ENCODE measurements at regions not wholly inside any gene's neighbourhood (a gene's known extent, or its start where the extent isn't known, plus 50 kb on each side); places are given as distances from the start of the nearest gene placed in this dataset.

DNA sequence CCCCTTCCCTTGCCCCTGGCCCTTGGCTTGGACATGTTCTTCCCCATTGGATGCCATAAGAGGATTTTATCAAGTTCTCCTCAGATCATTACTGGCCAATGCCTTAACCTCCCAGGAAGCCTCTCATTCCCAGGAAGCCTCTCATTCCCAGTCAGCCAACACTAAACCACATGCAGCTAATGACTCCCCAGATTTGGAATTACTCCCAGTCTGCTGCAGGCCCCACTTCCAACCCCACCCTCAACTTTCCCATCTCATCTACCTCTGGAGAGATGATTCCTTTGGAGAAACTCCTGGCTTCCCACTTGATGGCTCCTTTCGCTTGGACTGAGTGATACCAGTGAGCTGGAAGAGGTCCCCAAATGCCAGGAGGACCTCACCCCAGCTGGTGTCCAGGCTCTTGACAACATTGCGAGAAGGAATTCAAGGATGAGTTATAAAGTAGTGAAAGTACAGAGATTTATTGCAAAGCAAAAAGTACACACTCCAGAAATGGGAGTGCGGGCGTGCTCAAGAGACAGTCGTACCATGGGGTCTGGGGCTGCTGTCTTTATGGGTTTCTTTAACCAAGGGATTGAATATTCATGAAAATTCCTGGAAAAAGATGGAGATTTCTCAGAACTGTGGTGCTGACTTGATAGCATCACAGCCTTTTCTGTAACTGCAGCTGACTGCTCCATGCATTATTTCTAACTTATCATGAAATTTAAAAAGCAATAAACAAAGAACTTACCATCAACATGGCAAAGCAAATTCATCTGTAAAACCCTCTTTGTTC is 117.2 kb upstream of the ADCY1 start:
- no peak for DNase-seq

DNA sequence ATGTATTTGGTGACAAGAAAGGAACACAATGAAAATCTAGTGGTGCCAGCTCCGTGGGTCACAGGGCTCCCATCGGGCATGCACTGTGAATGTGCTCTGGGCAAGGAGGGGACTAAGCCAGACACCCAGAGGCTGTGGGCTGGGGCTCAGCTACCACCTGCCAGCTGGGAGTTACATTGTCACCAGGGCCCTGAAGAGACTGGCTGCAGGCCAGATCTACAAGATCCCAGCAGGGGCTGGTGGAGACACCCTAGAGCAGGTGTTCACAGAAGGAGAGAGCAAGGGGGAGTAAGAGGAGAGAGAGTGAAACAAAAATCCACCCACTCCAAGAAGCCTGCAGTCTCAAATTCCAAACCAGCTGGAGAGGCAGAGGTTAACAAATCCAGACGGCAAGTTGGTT is 116.6 kb upstream of the ADCY1 start:
- no peak for DNase-seq

DNA sequence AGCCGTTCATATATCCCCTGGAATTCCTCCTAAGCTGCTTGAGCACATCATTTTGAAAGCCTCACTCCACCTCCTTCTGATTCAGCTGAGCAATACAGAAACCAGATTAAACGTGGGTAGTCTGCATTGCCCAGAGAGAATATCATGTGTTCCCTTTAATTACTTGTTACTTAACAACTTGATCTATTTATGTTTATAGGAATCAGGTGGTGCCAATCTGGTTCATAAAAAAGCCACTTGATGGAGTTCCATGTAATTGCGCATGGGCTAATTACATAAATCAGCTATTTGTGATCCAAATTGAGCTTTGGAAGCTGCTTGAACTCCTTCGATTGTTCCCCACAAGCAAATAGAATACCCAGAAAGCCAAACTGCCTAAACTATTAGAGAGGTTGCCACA is 114.7 kb upstream of the ADCY1 start:
- DNase-seq, result no peak

DNA sequence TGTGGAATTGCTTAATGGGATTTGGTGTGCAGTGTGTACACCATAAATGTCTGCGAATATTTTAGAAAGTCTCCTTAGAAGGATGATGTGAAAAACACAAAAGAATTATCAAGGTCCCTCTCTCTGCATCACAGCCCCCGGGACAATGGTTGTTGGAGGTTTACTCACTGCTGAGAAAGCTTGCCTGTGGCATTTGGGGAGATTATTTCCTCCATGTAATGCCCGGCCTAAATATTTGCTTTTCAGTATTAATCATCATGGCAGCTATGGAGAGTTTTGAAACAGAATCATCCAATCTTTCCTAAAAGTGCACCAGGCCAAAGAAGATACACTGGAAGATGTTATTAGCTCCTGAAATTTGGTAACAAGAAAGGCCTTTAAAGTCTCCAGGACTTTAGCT is 113.8 kb upstream of the ADCY1 start:
- DNase-seq, result no peak

DNA sequence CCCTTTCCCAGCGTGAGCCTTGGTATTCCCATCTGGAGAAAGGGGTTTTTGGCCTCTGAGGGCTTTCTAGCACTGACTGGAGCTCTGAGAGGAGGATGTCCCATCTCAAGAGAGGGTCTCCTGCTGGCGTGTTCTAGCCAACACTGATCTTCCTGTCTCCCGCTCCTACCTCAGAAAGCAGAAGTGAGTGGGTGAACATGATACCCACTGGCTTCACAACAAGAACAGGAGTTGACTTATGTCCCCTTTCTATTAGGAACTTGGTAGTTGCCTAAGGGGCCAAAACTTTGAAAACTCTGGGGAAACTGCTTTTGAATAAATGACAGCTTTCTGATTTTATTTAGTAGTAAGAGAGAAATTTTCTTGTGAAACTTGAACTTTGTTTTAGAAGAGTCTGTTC is 113.1 kb upstream of the ADCY1 start:
- DNase-seq, result no peak

DNA sequence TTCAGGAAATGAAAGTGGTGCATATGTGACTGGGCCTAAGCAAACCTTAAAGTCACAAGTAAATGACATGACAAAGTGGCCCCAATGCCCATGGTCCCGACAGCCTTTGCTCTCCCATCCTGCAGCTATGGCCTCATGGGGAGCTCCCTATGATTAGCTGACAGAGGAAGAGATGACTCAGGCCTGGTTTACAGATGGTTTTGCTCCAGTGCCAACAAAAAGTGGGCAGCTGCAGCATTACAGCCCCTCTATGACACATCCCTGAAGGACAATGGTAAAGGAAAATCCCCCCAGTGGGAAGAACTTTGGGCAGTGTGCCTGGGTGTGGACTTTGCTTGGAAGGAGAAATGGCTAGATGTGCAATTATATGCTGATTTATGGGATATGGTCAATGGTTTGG is 105.1 kb upstream of the ADCY1 start:
- DNase-seq, result no peak

DNA sequence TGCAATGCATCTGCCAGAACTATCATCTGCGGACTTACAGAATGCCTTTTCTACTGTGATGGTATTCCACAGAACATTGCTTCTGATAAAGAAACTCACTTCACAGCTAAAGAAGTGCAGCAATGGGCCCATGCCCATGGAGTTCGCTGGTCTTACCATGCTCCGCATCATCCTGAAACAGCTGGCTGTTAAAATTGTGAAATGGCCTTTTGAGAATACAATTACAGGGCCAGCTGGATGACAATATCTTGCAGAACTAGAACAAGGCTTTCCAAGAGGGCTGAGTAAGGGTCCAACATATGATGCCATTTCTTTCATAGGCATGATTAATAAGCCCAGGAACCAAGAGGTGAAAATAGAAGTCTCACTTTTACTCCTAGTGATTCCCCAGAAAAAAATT is 104.1 kb upstream of the ADCY1 start:
- DNase-seq, result no peak

DNA sequence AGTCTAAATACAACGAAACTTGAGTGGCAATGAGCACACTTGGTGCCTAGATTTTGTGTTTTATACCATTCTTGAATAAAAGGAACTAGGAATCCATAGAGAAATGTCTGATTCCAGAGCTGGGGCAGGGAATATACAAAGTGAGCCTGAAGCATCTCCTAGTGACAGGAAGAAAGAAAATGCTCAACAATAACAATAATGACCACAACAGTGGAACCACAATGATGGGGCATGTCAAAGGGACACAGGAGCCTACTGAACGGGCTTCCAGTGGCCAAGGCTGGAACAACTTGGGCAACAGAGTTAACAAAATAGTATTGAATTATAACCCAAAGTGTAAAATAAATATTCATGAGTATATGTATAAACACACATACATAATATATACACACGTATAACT is 94.4 kb upstream of the ADCY1 start:
- no peak for DNase-seq

DNA sequence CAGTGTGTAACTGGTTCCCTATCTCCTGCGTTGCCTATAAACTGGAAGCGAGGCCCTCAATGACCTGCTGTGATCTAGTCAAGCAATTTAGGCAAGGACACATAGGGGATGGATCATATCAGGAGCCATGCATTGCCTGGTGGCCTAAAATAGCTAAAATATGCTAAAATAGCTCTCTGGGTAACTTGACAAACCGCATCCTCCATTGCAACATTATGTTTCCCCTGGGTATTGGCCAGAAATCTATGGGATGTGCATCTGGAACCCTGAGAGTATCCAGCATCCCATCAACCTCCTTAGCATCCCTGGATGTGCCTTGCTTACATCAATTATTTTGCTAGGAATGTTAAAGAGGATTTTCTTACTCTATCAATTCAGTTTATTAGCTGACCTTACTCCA is 91.7 kb upstream of the ADCY1 start:
- no peak for DNase-seq

DNA sequence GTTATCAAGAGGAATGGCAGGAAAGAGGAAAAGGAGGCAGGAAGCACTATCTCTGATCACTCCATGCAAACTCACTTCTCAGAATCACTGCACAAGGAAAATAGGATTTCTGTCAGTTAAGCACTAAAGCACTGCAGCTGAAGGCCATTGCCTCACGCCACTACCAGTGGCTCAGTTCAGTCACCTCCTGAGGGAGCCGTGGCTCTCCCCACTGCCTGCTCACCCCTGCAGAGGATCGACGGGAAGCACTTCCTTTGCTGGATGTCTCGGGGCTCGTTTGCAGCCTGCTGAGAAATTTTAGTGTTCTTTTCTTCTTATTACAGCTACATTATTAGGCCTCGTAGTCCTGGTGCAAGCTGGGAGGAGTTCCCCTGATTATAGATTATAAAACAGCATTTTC is 90.1 kb upstream of the ADCY1 start:
- no peak for DNase-seq

DNA sequence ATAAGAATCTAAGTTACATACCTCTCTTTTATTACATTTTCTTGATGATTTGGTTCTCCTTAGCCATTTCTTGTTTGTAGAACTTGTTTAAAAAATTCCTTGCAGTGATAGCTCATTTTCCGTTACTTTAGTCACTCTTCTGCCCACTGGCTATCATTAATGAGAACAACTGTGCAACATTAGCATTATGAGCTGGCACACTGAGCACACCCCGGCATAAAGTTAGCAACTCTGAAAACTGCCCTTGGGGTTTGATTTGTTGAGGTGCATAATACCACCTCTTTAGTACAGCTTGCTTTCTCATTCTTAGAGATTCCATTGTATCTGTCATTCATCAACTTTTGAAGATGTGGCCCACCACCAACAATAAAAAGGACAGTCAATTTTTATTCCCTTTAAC is 87.6 kb upstream of the ADCY1 start:
- no peak for DNase-seq

DNA sequence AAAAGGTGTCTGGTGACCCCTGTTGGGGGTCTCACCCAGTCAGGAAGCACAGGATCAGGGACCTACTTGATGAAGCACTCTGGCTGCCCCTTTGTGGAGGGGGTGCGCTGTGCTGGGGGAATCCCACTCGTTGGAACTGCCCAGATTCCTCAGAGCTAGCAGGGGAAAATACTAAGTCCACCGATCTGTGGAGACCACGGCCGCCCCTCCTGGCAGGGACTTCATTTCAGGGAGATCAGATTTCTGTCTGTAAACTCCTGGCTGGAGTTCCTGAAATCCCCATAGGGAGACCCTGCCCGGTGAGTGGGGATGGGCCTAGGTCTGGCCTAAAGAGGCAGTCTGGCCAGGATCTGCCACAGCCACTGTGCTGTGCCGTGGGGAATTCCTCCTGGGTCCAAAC is 79.3 kb upstream of the ADCY1 start:
- no peak for DNase-seq

DNA sequence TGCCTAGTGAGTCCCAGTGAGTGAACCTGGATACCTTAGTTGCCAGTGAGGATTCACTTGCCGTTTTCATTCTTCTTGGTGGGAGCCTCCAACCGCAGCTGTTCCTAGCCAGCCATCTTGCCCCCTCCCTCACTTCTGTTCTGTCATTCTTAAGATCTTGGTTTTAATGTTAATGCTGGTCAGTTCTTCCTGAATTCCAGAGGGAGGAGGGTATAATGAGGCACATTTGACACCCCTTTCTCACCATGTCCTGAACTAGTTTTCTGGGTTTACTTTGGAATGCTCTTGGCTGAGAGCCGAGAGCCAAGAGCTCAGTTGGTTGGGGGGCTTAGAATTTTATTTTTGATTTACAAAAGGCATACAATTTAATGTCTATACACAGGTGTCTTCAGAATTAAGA is 78.5 kb upstream of the ADCY1 start:
- no peak for DNase-seq

DNA sequence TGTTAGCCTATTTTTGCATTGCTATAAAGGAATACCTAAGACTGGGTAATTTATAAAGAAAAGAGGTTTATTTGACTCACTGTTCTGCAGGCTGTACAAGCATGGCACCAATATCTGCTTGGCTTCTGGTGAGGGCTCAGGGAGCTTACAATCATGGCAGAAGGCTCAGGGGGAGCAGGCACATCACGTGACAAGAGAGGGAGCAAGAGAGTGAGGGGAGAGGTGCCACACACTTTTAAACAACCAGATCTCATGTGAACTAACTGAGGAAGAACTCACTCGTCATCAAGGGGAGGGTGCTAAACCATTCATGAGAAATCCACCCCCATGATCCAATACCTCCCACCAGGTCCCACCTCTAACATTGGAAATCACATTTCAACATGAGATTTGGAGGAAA is 73.9 kb upstream of the ADCY1 start:
- no peak for DNase-seq

DNA sequence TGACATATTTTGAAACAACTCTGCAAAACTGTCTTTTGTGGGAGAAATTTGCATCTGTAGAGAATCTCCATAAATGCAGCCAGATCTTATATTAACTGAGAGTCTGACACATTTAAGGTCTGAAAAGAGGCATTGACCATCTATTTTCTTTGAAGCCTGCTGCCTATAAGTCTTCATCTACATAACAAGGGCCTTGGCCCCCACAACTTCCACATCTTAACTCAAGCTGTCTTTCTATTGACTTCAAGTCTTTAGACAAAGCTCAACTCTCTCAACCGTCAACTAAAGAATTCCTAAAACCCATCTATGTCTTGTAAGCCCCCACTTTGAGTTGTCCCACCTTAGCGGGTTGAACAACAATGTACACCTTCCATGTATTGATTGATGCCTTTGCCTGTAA is 72.4 kb upstream of the ADCY1 start:
- DNase-seq, result no peak

DNA sequence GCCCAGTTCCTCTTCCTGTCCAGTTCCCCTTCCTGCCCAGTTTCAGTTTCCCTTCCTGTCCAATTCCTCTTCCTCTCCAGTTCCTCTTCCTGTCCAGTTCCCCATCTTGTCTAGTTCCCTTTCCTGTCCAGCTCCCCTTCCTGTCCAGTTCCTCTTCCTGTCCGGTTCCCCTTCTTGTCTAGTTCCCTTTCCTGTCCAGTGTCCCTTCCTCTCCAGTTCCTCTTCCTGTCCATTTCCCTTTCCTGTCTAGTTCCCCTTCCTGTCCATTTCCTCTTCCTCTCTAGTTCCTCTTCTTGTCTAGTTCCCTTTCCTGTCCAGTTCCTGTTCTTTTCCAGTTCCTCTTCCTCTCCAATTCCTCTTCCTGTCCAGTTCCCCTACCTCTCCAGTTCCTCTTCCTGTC is 68.1 kb upstream of the ADCY1 start:
- DNase-seq, result no peak

DNA sequence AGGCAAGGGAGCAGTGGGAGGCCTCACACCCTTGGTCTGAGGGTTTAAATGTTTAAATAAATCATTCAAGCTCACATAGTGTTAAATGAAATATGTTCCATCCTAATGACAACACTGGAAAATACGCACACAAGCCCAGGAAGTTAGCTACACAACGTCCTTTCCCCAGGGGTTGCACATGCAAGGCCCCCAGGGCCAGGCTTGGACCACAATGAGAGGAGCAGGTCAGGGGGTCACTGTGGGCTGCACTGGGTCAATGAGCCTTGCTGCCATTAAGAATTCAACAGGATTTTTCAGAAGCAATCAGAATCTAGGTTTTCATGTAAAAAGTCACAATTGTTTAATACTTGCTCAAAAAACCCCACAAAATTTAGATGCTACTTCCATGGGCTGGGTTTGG is 64.9 kb upstream of the ADCY1 start:
- DNase-seq, result no peak

DNA sequence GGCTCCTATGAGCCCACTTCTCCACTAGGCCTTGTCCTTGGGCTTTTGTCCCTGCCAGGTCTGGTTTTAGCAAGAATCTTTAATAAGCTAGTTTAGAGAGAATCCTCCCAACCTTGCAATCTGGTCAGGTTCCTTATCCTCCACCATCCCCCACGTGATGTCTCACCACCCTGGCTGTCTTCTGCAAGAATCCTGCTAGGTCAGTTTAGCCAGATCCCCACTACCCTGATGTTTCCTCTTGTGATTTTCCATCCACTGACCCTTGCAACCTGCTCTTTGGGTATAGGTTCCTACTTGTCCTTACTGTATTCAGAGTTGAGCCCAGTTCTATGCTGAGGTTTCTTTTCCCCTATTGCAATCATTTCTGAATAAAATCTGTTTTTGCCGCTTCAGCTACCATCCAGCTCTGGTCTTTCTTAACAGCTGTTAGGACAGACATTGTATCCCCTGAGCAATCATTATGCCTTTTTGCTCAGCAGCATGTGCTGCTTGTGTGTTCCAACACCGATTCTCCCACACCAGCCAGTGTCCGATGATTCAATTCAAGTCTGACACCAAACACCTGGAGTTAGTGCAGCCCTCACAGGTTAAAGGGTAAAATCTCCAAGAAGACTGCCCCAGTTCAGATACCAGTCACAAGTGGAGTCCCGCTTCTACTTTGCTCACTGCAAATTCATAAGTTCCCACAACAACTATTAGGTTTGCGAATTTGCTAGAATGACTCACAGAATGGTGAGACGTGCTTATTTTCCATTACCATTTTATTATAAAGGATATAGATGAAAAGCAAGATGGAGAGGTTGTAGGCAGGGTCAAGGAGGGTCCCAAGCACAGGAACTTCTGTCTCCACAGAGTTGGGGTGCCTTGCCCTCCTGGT is 62.2 kb upstream of the ADCY1 start:
- no peak for DNase-seq

DNA sequence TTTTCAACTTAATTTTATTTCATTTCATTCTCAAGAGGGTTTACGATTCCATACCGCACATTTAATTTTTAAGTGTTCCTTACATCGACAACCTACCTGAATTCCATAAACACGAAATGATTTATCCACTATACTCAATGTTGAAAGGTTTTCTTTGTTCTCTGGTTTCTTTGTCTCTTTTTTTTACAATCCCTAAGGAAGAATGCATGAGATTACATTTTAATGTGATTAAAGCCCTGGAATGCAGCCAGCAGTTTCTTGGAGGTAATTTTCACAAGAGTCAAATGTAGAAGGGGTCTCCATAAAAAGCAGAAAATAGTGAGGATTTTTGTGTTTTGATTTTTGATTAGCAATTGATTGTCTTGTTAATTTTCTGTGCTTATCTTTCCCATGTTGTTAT is 59.2 kb upstream of the ADCY1 start:
- no peak for DNase-seq

DNA sequence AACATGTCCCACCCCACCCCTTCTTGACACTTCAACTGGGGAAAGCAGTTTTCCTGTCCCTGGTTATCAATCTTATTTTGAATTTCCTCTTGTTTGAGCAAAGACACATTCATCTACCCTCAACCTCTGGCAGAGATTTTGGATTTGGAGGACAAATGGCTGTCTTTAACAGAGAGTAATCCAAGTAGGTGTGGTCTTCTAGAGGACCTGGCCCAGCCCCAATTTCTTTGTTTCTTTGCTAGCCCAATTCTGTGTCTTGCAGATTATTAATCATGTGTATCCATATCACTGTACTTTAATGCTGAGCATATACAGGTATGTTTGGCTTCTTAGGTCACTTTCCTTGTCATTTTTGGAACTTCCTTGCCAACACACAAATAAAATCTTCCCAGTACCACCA is 58.8 kb upstream of the ADCY1 start:
- DNase-seq, result no peak

Data from activated effector memory CD4-positive, alpha-beta T cell treated with Interleukin-2 at 50 U/mL for 16 hours (primary cell).